ENCODE measurements at regions not wholly inside any gene's neighbourhood (a gene's known extent, or its start where the extent isn't known, plus 50 kb on each side); places are given as distances from the start of the nearest gene placed in this dataset.

DNA sequence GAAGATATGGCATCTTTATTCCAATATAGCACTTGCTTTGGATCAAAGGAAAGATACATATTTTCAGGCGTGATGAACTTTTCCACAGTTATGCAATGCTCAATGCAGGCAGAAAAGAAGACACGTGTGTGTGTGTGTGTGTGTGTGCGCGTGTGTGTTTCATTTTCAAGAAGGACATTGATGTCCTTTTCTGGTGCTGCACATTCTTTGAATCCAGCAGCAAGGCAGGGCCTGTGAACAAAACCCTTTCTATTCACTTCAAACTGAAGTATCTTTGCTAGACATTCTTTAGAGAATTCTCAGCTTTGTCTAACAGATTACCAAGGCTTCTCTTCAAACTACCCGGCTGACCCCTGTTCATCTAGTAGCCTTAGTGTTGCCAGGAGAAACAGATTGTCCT is 124.6 kb downstream of the CD47 start:
- no peaks in the 10 kb centered on the region for H3K4me1 ChIP-seq (ENCODE audit: control insufficient read depth, insufficient read depth, low read length)
- no peaks in the 10 kb centered on the region for H4K20me1 ChIP-seq (ENCODE audit: control insufficient read depth, insufficient read depth)
- WGBS (ENCODE audit: insufficient coverage, insufficient replicate concordance, low lambda C conversion rate, missing lambda C conversion rate): 52% methylated on average over 5 of the region's 5 CpGs
- CTCF ChIA-PET: no interaction called here
- TF ChIP-seq YY1 (IDR thresholded peaks at IDR 0.05; ENCODE audit: low read depth, low read length) (no peak), MEF2A (IDR thresholded peaks at IDR 0.05; ENCODE audit: insufficient read depth, low read depth, low read length) (no peak), HDAC6 (IDR thresholded peaks at IDR 0.05; ENCODE audit: unreplicated experiment) (no peak), EZH2 (IDR thresholded peaks at IDR 0.05; ENCODE audit: borderline replicate concordance, control insufficient read depth, low read depth, low read length) (no peak), NFIC (IDR thresholded peaks at IDR 0.05; ENCODE audit: low read depth, low read length) (no peak), ZNF384 (IDR thresholded peaks at IDR 0.05; ENCODE audit: borderline replicate concordance, low read depth, low read length) (no peak), RELA (IDR thresholded peaks at IDR 0.05; ENCODE audit: borderline replicate concordance, partially characterized antibody) (no peak), NBN (IDR thresholded peaks at IDR 0.05) (no peak), PAX8 (IDR thresholded peaks at IDR 0.05) (no peak), CBFB (IDR thresholded peaks at IDR 0.05; ENCODE audit: low read depth) (no peak), CREB1 (IDR thresholded peaks at IDR 0.05; ENCODE audit: low read depth) (no peak), MTA2 (IDR thresholded peaks at IDR 0.05; ENCODE audit: low read depth) (no peak)
- TF ChIP-seq, protein P1, sequence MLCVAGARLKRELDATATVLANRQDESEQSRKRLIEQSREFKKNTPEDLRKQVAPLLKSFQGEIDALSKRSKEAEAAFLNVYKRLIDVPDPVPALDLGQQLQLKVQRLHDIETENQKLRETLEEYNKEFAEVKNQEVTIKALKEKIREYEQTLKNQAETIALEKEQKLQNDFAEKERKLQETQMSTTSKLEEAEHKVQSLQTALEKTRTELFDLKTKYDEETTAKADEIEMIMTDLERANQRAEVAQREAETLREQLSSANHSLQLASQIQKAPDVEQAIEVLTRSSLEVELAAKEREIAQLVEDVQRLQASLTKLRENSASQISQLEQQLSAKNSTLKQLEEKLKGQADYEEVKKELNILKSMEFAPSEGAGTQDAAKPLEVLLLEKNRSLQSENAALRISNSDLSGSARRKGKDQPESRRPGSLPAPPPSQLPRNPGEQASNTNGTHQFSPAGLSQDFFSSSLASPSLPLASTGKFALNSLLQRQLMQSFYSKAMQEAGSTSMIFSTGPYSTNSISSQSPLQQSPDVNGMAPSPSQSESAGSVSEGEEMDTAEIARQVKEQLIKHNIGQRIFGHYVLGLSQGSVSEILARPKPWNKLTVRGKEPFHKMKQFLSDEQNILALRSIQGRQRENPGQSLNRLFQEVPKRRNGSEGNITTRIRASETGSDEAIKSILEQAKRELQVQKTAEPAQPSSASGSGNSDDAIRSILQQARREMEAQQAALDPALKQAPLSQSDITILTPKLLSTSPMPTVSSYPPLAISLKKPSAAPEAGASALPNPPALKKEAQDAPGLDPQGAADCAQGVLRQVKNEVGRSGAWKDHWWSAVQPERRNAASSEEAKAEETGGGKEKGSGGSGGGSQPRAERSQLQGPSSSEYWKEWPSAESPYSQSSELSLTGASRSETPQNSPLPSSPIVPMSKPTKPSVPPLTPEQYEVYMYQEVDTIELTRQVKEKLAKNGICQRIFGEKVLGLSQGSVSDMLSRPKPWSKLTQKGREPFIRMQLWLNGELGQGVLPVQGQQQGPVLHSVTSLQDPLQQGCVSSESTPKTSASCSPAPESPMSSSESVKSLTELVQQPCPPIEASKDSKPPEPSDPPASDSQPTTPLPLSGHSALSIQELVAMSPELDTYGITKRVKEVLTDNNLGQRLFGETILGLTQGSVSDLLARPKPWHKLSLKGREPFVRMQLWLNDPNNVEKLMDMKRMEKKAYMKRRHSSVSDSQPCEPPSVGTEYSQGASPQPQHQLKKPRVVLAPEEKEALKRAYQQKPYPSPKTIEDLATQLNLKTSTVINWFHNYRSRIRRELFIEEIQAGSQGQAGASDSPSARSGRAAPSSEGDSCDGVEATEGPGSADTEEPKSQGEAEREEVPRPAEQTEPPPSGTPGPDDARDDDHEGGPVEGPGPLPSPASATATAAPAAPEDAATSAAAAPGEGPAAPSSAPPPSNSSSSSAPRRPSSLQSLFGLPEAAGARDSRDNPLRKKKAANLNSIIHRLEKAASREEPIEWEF (IDR thresholded peaks at IDR 0.05; ENCODE audit: insufficient replicate concordance, low read depth, low read length): no peak
- TF ChIP-seq, protein P2, sequence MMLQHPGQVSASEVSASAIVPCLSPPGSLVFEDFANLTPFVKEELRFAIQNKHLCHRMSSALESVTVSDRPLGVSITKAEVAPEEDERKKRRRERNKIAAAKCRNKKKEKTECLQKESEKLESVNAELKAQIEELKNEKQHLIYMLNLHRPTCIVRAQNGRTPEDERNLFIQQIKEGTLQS (IDR thresholded peaks at IDR 0.05; ENCODE audit: borderline replicate concordance, extremely low read depth, low read depth, low read length): no peak
- TF ChIP-seq, protein P3, sequence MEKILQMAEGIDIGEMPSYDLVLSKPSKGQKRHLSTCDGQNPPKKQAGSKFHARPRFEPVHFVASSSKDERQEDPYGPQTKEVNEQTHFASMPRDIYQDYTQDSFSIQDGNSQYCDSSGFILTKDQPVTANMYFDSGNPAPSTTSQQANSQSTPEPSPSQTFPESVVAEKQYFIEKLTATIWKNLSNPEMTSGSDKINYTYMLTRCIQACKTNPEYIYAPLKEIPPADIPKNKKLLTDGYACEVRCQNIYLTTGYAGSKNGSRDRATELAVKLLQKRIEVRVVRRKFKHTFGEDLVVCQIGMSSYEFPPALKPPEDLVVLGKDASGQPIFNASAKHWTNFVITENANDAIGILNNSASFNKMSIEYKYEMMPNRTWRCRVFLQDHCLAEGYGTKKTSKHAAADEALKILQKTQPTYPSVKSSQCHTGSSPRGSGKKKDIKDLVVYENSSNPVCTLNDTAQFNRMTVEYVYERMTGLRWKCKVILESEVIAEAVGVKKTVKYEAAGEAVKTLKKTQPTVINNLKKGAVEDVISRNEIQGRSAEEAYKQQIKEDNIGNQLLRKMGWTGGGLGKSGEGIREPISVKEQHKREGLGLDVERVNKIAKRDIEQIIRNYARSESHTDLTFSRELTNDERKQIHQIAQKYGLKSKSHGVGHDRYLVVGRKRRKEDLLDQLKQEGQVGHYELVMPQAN (conservative IDR thresholded peaks at IDR 0.05): no peak
- TF ChIP-seq, protein P4, sequence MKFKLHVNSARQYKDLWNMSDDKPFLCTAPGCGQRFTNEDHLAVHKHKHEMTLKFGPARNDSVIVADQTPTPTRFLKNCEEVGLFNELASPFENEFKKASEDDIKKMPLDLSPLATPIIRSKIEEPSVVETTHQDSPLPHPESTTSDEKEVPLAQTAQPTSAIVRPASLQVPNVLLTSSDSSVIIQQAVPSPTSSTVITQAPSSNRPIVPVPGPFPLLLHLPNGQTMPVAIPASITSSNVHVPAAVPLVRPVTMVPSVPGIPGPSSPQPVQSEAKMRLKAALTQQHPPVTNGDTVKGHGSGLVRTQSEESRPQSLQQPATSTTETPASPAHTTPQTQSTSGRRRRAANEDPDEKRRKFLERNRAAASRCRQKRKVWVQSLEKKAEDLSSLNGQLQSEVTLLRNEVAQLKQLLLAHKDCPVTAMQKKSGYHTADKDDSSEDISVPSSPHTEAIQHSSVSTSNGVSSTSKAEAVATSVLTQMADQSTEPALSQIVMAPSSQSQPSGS (IDR thresholded peaks at IDR 0.05; ENCODE audit: low read length): no peak
- no peaks in the 10 kb centered on the region for H3K79me2 ChIP-seq (ENCODE audit: control insufficient read depth, insufficient read depth, low read length)
- no peaks in the 10 kb centered on the region for H3K36me3 ChIP-seq (ENCODE audit: control insufficient read depth in 2 of 2, insufficient read depth in 2 of 2, low read length in 1 of 2)
- H2AFZ ChIP-seq (ENCODE audit: control insufficient read depth, low read depth, low read length): no peak overlapping the region
- H3K4me3 ChIP-seq: no peak overlapping the region
- H3K4me2 ChIP-seq (ENCODE audit: control insufficient read depth, insufficient read depth): no peak overlapping the region
- POLR2A ChIA-PET: no interaction called here
- RAD21 ChIA-PET (ENCODE audit: unreplicated experiment): no interaction called here
- FAIRE-seq (no peak), DNase-seq (ENCODE audit: low read depth, low spot score) (no peak), ATAC-seq (no peak)
- H3K9me3 ChIP-seq (replicated peaks; ENCODE audit: control insufficient read depth, insufficient read depth, low read length): no peaks in the 10 kb centered on the region
- H3K27ac ChIP-seq (ENCODE audit: control insufficient read depth, insufficient read depth): no peak overlapping the region
- no TSS peak for BruUV-seq (replicated peaks)
- no peaks in the 10 kb centered on the region for H3K27me3 ChIP-seq (replicated peaks in 1 of 2; ENCODE audit: control insufficient read depth in 2 of 2, insufficient read depth in 2 of 2, low read length in 1 of 2)
- SMC1A ChIA-PET (ENCODE audit: uncharacterized antibody, unreplicated experiment): no interaction called here
- no peak overlapping the region for H3K9ac ChIP-seq (ENCODE audit: control insufficient read depth, insufficient read depth, low read length)
- intact Hi-C loops (cut with micrococcal nuclease; ENCODE audit: unreplicated experiment) (no loop called here), in situ Hi-C loops (cut with MboI) (no loop called here)

Data from GM12878 (cell line).